Erythroblast (primary cell): ENCODE measurements at regions not wholly inside any gene's neighbourhood (a gene's known extent, or its start where the extent isn't known, plus 50 kb on each side); places are given as distances from the start of the nearest gene placed in this dataset.
"Not testable (repeated sequence)": the region's sequence is repeated elsewhere in the genome, so short reads cannot be mapped to it uniquely, and the experiment has no call there.

ENCODE experiments used
- DNase-seq, 2 experiments: peaks; one replicate each; lab custom pipeline; 2025; lab: John Stamatoyannopoulos, UW
- GATA1 ChIP-seq: IDR thresholded peaks from 2 replicates; pipeline ENCODE4 v1.6.1; 2011; ENCODE audit warnings: low read depth, mild to moderate bottlenecking, control low read depth, low read length, moderate library complexity
- POLR2A ChIP-seq: IDR thresholded peaks from 2 replicates; pipeline ENCODE4 v1.6.1; 2011; ENCODE audit warnings: mild to moderate bottlenecking, low read length

DNA sequence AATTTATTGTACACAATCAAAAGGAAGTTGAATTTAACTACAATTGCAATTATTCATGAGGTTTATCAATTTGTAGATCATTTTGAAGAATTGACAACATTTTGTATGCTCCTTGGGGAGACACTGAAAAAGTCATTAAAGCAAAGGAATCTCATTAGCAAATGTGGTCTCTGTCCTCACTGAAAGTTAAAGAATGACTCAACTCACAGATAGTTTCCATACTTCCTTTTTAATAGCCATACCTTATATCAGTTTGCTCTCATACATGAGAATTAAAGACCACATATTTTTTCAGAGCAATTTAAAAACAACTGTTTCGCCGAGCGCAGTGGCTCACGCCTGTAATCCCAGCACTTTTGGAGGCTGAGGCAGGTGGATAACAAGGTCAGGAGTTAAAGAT lies 55.1 kb upstream of the KIF2A start:
- DNase-seq = not testable (repeated sequence)

DNA sequence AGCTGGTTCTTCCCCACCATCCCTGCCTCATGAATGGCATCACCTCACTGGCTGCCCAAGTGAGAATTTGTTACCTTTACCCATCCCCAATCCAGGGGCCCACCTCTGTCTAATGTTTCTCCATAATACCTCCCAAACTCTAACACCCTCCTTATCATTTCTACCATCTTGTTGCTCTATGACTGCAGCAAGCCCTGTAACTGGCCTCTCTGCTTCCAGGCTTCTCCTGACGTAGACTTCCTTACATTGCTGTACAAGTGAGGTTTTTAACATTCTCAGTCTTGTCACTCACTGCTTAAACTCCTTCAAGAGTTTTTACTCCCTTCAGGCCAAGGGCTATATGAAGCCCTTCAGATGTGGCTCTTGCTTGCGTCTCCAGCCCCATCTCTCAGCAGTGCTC lies 53.5 kb upstream of the KIF2A start:
- DNase-seq = not testable (repeated sequence)

DNA sequence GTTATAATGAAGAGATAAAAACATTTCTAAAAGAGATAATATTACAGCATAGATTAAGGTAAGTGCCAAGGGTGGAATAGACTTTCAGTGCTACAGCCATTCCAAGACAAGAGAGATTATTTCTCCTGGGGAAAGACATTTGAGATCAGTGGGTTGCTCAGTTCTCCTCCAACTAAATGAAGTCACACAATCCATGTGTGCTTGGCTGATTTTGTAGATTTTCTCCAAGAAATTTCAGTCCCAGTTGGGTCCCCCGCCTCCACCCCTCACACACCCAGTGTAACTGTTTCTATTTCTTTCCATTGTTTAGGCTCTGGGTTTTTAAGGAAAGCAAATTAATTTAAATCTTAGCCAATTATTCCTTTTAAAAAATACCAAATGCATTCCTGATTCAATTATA lies 50.5 kb upstream of the KIF2A start:
- DNase-seq = not testable (repeated sequence)

DNA sequence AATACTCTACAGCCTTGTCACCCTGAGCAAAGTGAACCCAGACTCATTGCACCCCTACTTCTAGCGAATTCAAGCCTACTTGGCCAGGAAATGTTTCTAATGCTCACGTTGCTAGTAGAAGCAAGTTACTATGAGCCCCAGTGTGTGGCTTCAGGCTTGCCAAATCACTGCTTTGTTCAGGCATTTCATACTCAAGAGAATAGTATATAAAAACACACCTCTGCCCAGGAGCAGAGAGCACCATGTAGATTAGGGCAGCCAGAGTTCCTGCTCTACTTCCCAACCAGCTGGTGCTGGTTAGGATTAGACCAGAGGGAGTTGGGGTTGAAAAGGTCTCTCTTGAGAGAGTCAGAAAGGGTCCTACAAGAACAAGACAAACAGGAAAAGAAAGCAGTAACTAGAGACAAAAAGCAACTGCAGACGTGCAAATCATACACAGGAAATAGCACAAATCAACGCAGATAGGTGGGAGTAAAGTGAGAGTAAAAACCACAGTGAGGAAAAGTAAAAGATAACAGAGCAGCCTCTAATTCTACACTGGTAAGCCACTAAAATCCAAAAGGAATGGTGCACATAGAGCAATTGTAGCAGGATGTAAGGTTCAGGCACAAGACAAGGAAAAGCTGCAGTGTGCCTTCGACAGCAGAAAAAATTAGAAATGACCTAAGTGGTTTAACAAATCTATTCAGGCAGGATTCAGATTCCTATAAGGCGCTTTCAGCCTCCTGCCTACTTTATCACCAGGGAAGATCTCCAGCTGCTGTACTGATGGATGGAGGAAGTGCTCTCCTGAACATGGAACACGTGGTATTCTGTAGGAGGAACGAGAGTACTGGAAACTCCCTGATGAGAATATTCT lies 49.6 kb upstream of the KIF2A start:
- no peak for TF ChIP-seq GATA1
- TF ChIP-seq POLR2A = no peak
- peak in 1 of 2 experiments; percentile 14 for DNase-seq
